Neural cell (in vitro differentiated cells): ENCODE measurements at regions not wholly inside any gene's neighbourhood (a gene's known extent, or its start where the extent isn't known, plus 50 kb on each side); places are given as distances from the start of the nearest gene placed in this dataset.

Source experiments
- EP300 ChIP-seq: fragments of 450-650 bp; conservative IDR thresholded peaks from 2 replicates; pipeline ENCODE4 v1.6.1; 2014; ENCODE audit warnings: antibody characterized with exemption, mild to moderate bottlenecking, moderate library complexity; ENCODE audit not compliant: poor library complexity, severe bottlenecking
- EZH2 ChIP-seq: fragments of 200-600, 300-800 bp; shearing (Covaris generic), sonication (generic); IDR thresholded peaks from 2 replicates; pipeline ENCODE4 v1.6.1; 2014; ENCODE audit warnings: antibody characterized with exemption, low read length, borderline replicate concordance, mild to moderate bottlenecking; ENCODE audit not compliant: insufficient read depth, poor library complexity, severe bottlenecking
- MXI1 ChIP-seq: fragments of 450-650 bp; conservative IDR thresholded peaks from 2 replicates; pipeline ENCODE4 v1.6.1; 2014; ENCODE audit warnings: antibody characterized with exemption, mild to moderate bottlenecking; ENCODE audit not compliant: poor library complexity, severe bottlenecking
- POLR2AphosphoS5 ChIP-seq: IDR thresholded peaks from 2 replicates; pipeline ENCODE4 v1.6.1; 2012
- RAD21 ChIP-seq: fragments of 450-650 bp; conservative IDR thresholded peaks from 2 replicates; pipeline ENCODE4 v1.6.1; 2014; ENCODE audit warnings: antibody characterized with exemption, mild to moderate bottlenecking, moderate library complexity
- REST ChIP-seq: IDR thresholded peaks from 2 replicates; pipeline ENCODE4 v1.6.1; 2012; ENCODE audit warnings: borderline replicate concordance
- TF ChIP-seq, protein P1 (sequence below): fragments of 450-650 bp; IDR thresholded peaks from 2 replicates; pipeline ENCODE4 v1.5.1; 2014; ENCODE audit warnings: antibody characterized with exemption, mild to moderate bottlenecking, moderate library complexity; ENCODE audit not compliant: poor library complexity, severe bottlenecking

DNA sequence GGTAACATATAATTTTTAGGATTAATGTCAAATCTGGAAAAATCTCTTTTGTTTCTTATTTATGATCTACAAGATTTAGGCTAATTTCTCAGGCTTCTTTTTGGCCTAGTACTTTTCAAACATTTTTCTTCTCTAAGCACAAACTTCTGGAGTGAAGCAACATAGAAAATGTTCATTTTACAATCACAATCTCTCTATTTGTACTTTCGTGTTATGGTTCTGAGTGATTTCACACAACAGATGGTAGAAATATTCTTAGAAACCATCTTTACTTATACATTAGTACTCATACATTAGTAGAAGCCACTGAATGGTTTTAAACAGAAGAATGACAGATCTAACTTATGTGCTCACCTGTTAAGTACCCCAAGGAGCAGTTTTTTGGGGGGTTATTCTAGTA is 106.3 kb upstream of the ANO3 start:
- TF ChIP-seq, protein P1, sequence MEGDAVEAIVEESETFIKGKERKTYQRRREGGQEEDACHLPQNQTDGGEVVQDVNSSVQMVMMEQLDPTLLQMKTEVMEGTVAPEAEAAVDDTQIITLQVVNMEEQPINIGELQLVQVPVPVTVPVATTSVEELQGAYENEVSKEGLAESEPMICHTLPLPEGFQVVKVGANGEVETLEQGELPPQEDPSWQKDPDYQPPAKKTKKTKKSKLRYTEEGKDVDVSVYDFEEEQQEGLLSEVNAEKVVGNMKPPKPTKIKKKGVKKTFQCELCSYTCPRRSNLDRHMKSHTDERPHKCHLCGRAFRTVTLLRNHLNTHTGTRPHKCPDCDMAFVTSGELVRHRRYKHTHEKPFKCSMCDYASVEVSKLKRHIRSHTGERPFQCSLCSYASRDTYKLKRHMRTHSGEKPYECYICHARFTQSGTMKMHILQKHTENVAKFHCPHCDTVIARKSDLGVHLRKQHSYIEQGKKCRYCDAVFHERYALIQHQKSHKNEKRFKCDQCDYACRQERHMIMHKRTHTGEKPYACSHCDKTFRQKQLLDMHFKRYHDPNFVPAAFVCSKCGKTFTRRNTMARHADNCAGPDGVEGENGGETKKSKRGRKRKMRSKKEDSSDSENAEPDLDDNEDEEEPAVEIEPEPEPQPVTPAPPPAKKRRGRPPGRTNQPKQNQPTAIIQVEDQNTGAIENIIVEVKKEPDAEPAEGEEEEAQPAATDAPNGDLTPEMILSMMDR, result no peak
- TF ChIP-seq POLR2AphosphoS5 (no peak), REST (no peak), RAD21 (no peak), EP300 (no peak), EZH2 (no peak), MXI1 (no peak)
